ENCODE measurements at regions not wholly inside any gene's neighbourhood (a gene's known extent, or its start where the extent isn't known, plus 50 kb on each side); places are given as distances from the start of the nearest gene placed in this dataset.

DNA sequence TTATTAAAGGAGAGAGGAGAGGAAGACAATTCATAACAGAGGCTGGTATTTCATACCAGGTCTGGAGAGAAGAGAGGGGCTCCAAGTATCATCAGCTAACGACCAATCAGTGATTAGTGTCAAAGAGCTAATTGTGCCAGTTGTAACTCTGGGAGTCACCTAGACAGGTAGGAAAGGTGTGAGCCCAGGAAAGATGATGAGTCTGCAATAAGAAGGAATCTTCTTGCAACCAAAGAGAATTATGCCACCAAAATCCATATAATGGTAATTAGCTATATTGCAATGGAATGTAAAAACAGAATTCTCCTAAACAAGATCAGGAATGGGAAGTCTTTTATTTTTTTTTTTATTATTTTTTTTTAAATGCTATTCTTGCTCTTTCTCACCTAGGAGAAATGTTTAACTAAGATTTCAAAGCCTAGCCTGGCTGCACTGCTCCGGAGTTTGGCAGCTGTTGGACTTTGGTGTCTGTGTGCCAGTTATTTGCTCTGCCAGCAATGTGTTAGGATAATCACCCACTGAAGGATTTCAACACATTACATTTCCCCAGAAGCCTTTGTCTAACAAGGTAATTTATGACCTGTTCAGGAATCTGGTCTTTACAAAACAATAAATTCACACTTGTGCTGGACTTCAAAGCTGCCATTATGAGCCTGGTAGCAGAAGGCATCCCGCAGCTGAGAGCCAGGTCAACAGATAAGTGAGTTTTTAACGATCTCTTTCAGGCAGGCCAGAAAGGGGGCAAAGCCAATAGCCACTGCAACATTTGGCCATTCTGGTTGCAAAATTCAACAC, 89.4 kb downstream of the FOXB1 start:
- H3K4me1 ChIP-seq, result no peaks in the 10 kb centered on the region
- H3K36me3 ChIP-seq, result no peaks in the 10 kb centered on the region
- no peaks in the 10 kb centered on the region for H3K9me3 ChIP-seq
- H3K4me3 ChIP-seq, result no peak overlapping the region
- TF ChIP-seq, protein P1, sequence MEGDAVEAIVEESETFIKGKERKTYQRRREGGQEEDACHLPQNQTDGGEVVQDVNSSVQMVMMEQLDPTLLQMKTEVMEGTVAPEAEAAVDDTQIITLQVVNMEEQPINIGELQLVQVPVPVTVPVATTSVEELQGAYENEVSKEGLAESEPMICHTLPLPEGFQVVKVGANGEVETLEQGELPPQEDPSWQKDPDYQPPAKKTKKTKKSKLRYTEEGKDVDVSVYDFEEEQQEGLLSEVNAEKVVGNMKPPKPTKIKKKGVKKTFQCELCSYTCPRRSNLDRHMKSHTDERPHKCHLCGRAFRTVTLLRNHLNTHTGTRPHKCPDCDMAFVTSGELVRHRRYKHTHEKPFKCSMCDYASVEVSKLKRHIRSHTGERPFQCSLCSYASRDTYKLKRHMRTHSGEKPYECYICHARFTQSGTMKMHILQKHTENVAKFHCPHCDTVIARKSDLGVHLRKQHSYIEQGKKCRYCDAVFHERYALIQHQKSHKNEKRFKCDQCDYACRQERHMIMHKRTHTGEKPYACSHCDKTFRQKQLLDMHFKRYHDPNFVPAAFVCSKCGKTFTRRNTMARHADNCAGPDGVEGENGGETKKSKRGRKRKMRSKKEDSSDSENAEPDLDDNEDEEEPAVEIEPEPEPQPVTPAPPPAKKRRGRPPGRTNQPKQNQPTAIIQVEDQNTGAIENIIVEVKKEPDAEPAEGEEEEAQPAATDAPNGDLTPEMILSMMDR (IDR thresholded peaks at IDR 0.05), result no peak
- H3K27me3 ChIP-seq, result peaks cover 0 to 9% of the 10 kb centered on the region in 2 donors
- intact Hi-C loops (cut with DNase I; ENCODE audit: low total_unique reads), result no loop called here
- no peak for DNase-seq
- H3K27ac ChIP-seq, result no peak overlapping the region

DNA sequence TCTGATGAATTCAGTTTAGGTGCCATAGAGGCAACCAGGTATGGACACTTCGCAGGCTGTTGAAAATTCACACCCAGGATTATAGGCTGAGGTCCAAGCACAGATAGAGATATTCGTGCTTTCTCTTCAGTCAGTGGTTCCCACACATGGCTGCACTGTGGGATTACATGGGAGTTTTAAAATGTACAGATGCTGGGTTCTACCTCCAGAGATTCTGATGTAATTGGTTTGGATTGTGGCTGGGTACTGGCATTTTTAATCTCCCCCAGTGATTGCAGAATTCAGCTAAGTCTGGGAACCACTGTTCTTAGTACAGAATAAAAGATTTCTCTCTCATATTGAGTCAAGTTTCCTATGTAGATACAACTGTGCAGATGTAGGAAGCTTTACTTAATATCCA, 91.6 kb downstream of the FOXB1 start:
- Histone ChIP-seq H3K4me3 (no peak overlapping the region), H3K27me3 (peaks cover 0 to 9% of the 10 kb centered on the region in 2 donors), H3K9me3 (no peaks in the 10 kb centered on the region), H3K4me1 (no peaks in the 10 kb centered on the region), H3K36me3 (no peaks in the 10 kb centered on the region), H3K27ac (no peak overlapping the region)
- no peak for DNase-seq
- intact Hi-C loops (cut with DNase I; ENCODE audit: low total_unique reads), result no loop called here
- TF ChIP-seq, protein P1 (IDR thresholded peaks at IDR 0.05), result no peak

DNA sequence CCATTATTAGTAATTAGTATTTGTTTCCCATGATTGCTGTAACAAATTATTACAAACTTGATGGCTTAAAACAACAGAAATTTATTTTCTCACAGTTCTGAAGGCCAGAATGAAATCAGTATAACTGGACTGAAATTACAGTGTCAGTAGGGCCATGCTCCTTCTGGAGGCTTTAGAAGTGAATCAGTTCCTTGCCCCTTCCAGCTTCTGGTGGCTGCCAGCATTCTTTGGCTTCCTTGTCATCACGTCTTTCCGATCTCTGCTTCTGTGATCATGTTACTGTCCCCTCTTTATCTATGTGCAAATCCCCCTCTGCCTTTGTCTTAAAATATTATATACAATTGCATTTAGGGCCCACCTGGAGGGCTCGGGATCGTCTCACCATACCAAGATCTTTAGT, 92.0 kb downstream of the FOXB1 start:
- intact Hi-C loops (cut with DNase I; ENCODE audit: low total_unique reads), result no loop called here
- H3K27ac ChIP-seq, result no peak overlapping the region
- TF ChIP-seq, protein P1 (IDR thresholded peaks at IDR 0.05), result no peak

DNA sequence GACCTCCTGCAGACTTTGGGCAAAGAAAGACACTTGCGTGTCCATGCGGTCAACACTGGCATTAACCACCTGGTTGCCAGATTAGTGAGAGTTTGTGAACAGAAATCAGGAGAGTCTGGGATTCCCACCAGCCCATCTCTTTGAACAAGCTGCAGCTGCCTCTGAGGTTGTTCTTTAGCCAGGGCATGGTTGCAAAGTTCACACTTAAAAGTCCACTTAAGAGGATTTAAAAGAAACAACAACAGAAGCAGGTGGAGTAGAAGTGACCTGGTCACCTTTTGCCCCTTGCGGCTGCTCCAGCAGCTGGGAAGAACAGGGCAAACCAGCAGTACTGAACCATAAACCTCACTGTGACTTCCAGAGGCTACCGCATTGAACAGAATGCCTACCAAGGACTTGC, 97.3 kb downstream of the FOXB1 start:
- no peaks in the 10 kb centered on the region for H3K9me3 ChIP-seq
- H3K36me3 ChIP-seq, result no peaks in the 10 kb centered on the region
- no peak overlapping the region for H3K4me3 ChIP-seq
- TF ChIP-seq, protein P1 (IDR thresholded peaks at IDR 0.05), result no peak
- H3K27ac ChIP-seq, result no peak overlapping the region
- intact Hi-C loops (cut with DNase I; ENCODE audit: low total_unique reads), result no loop called here
- no peaks in the 10 kb centered on the region for H3K4me1 ChIP-seq
- H3K27me3 ChIP-seq, result peaks cover 0 to 3% of the 10 kb centered on the region in 2 donors
- DNase-seq, result no peak

More for the DNA sequence above, 92.0 kb downstream of the FOXB1 start:
- Histone ChIP-seq H3K4me3 (no peak overlapping the region), H3K27me3 (peaks cover 0 to 9% of the 10 kb centered on the region in 2 donors), H3K9me3 (no peaks in the 10 kb centered on the region), H3K4me1 (no peaks in the 10 kb centered on the region), H3K36me3 (no peaks in the 10 kb centered on the region)
- no peak for DNase-seq

DNA sequence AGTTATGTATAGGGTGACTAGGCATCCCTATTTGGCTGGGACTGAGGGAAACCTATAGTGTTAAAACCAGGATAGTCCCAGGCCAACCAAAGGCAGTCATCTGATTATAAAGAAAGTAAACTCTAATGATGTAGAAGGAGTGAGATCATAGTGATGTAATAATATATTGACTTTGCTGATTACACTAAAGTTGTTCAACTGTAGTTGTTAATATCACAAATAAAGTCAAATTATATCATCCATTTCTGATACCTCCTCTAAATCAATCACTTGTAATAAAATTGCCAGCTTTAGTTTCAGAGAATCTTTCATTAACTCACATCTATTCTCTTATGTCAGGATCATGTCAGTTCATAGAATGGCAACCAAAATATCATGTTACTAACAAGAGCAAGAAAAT, 98.6 kb downstream of the FOXB1 start:
- H3K36me3 ChIP-seq, result no peaks in the 10 kb centered on the region
- TF ChIP-seq, protein P1 (IDR thresholded peaks at IDR 0.05), result no peak
- intact Hi-C loops (cut with DNase I; ENCODE audit: low total_unique reads), result no loop called here
- H3K4me1 ChIP-seq, result no peaks in the 10 kb centered on the region
- H3K27ac ChIP-seq, result no peak overlapping the region
- no peaks in the 10 kb centered on the region for H3K9me3 ChIP-seq
- no peak for DNase-seq
- no peak overlapping the region for H3K4me3 ChIP-seq
- peaks cover 0 to 3% of the 10 kb centered on the region in 2 donors for H3K27me3 ChIP-seq
